Esophagus squamous epithelium (tissue), 4 donors: ENCODE measurements at regions not wholly inside any gene's neighbourhood (a gene's known extent, or its start where the extent isn't known, plus 50 kb on each side); places are given as distances from the start of the nearest gene placed in this dataset.

Experiments
- CTCF ChIP-seq, 6 experiments: fragments of 450-650 bp in 4 of 6; fragments of 200-600 bp in 2 of 6; sonication (generic) in 2 of 6; IDR thresholded peaks; one replicate each; pipeline ENCODE4 v1.5.1; 2016 to 2019; ENCODE audit warnings: antibody characterized with exemption in 6 of 6, mild to moderate bottlenecking in 4 of 6, moderate library complexity in 4 of 6
- POLR2A ChIP-seq, 4 donors: fragments of 450-650 bp; IDR thresholded peaks; one replicate each; pipeline ENCODE4 v1.6.1; 2017; ENCODE audit warnings: antibody characterized with exemption in 4 of 4, mild to moderate bottlenecking in 4 of 4, moderate library complexity in 3 of 4

- TF ChIP-seq POLR2A (IDR thresholded peaks at IDR 0.05) (no peak), CTCF (IDR thresholded peaks at IDR 0.05) (no peak)
Measured at GRCh38 chr14:101337053-101337452, 224.2 kb upstream of the DIO3 start.
